HEK293 (cell line): ENCODE measurements at regions not wholly inside any gene's neighbourhood (a gene's known extent, or its start where the extent isn't known, plus 50 kb on each side); places are given as distances from the start of the nearest gene placed in this dataset.

Source experiments
- CTCF ChIA-PET: fragments of 350-600 bp; formaldehyde crosslinking; extraction: SDS; loops from one replicate; lab custom pipeline; 2021; ENCODE audit warnings: antibody characterized with exemption; lab: Yijun Ruan, JAX
- POLR2A ChIA-PET: fragments of 300-600 bp; formaldehyde crosslinking; extraction: SDS; loops from one replicate; lab custom pipeline; 2020; ENCODE audit warnings: antibody characterized with exemption, inconsistent platforms; lab: Yijun Ruan, JAX
- H3K27ac ChIP-seq: fragments of 200-500 bp; sonication (Bioruptor generic); 2 replicates; pipeline ENCODE4 v1.5.1; 2014; ENCODE audit warnings: low read depth, low read length, control low read depth, inconsistent platforms; ENCODE audit errors: extremely low read depth
- H3K36me3 ChIP-seq, 2 experiments: fragments of 200-500 bp in 1 of 2; sonication (Bioruptor generic) in 1 of 2; 1 replicate in 1 of 2; 2 replicates in 1 of 2; pipeline ENCODE4 v1.5.1; 2014 to 2017; ENCODE audit warnings: inconsistent platforms in 2 of 2, low read length in 2 of 2; ENCODE audit not compliant: control insufficient read depth in 2 of 2, insufficient read depth in 1 of 2
- H3K4me1 ChIP-seq: fragments of 200-500 bp; sonication (Bioruptor generic); 2 replicates; pipeline ENCODE4 v1.5.1; 2014; ENCODE audit warnings: mild to moderate bottlenecking, low read length, inconsistent platforms; ENCODE audit not compliant: control insufficient read depth, insufficient read depth
- H3K4me3 ChIP-seq: 2 replicates; pipeline ENCODE4 v1.5.1; 2011; ENCODE audit warnings: low read depth, mild to moderate bottlenecking, control low read depth, low read length, moderate library complexity
- H3K9me3 ChIP-seq: fragments of 200-500 bp; sonication (Bioruptor generic); 2 replicates; pipeline ENCODE4 v1.5.1; 2014; ENCODE audit warnings: low read depth, low read length, inconsistent platforms; ENCODE audit not compliant: control insufficient read depth, insufficient read depth
- SETDB1 ChIP-seq: IDR thresholded peaks from one replicate; pipeline ENCODE4 v1.6.1; 2017; ENCODE audit warnings: mild to moderate bottlenecking, low read length, moderate library complexity, mixed read lengths; ENCODE audit not compliant: insufficient read length
- TCF7L2 ChIP-seq: IDR thresholded peaks from 2 replicates; pipeline ENCODE4 v1.6.1; 2011; ENCODE audit warnings: low read depth, mild to moderate bottlenecking, inconsistent platforms, low read length, moderate library complexity, borderline replicate concordance
- YY2 ChIP-seq: fragments of 450-650 bp; formaldehyde crosslinking; IDR thresholded peaks from 2 replicates; pipeline ENCODE4 v1.5.1; 2016; ENCODE audit warnings: missing biosample characterization, missing genetic modification characterization
- ZBTB21 ChIP-seq: fragments of 450-650 bp; formaldehyde crosslinking; IDR thresholded peaks from 2 replicates; pipeline ENCODE4 v1.5.1; 2017; ENCODE audit warnings: missing biosample characterization, missing genetic modification characterization
- ZNF112 ChIP-seq: fragments of 450-650 bp; formaldehyde crosslinking; IDR thresholded peaks from 2 replicates; pipeline ENCODE4 v1.5.0; 2017; ENCODE audit warnings: missing biosample characterization, missing genetic modification characterization
- ZNF132 ChIP-seq: fragments of 450-650 bp; formaldehyde crosslinking; IDR thresholded peaks from 2 replicates; pipeline ENCODE4 v1.5.1; 2017; ENCODE audit warnings: missing biosample characterization, missing genetic modification characterization, borderline replicate concordance
- ZNF214 ChIP-seq: fragments of 450-650 bp; formaldehyde crosslinking; IDR thresholded peaks from 2 replicates; pipeline ENCODE4 v1.5.1; 2017; ENCODE audit warnings: missing biosample characterization, mild to moderate bottlenecking, missing genetic modification characterization, borderline replicate concordance
- ZNF280C ChIP-seq: fragments of 450-650 bp; formaldehyde crosslinking; IDR thresholded peaks from 2 replicates; pipeline ENCODE4 v1.5.1; 2016; ENCODE audit warnings: missing biosample characterization, missing genetic modification characterization
- ZNF335 ChIP-seq: fragments of 450-650 bp; formaldehyde crosslinking; conservative IDR thresholded peaks from 2 replicates; pipeline ENCODE4 v1.5.1; 2016; ENCODE audit warnings: missing biosample characterization, missing genetic modification characterization
- ZNF391 ChIP-seq: fragments of 450-650 bp; formaldehyde crosslinking; IDR thresholded peaks from 2 replicates; pipeline ENCODE4 v1.5.1; 2016; ENCODE audit warnings: low read depth, missing biosample characterization, missing genetic modification characterization, borderline replicate concordance
- ZNF416 ChIP-seq: fragments of 450-650 bp; formaldehyde crosslinking; IDR thresholded peaks from 2 replicates; pipeline ENCODE4 v1.5.1; 2016; ENCODE audit warnings: missing biosample characterization, missing genetic modification characterization
- ZNF555 ChIP-seq: fragments of 450-650 bp; formaldehyde crosslinking; conservative IDR thresholded peaks from 2 replicates; pipeline ENCODE4 v1.5.1; 2017; ENCODE audit warnings: missing biosample characterization, mild to moderate bottlenecking, missing genetic modification characterization, inconsistent platforms
- ZNF585B ChIP-seq: fragments of 450-650 bp; formaldehyde crosslinking; IDR thresholded peaks from 2 replicates; pipeline ENCODE4 v1.5.1; 2016; ENCODE audit warnings: missing biosample characterization, missing genetic modification characterization
- ZNF621 ChIP-seq: fragments of 450-650 bp; formaldehyde crosslinking; IDR thresholded peaks from 2 replicates; pipeline ENCODE4 v1.5.1; 2017; ENCODE audit warnings: missing biosample characterization, missing genetic modification characterization
- ZNF626 ChIP-seq: fragments of 450-650 bp; sonication (Bioruptor Pico); formaldehyde crosslinking; IDR thresholded peaks from 2 replicates; pipeline ENCODE4 v1.5.1; 2018; ENCODE audit warnings: missing biosample characterization, missing genetic modification characterization, inconsistent platforms
- ZNF654 ChIP-seq: fragments of 450-650 bp; formaldehyde crosslinking; IDR thresholded peaks from 2 replicates; pipeline ENCODE4 v1.5.1; 2016; ENCODE audit warnings: low read depth, missing biosample characterization, missing genetic modification characterization
- ZNF768 ChIP-seq: fragments of 450-650 bp; formaldehyde crosslinking; IDR thresholded peaks from 2 replicates; pipeline ENCODE4 v1.5.1; 2018; ENCODE audit warnings: missing biosample characterization, mild to moderate bottlenecking, missing genetic modification characterization
- ZNF792 ChIP-seq: fragments of 450-650 bp; formaldehyde crosslinking; IDR thresholded peaks from 2 replicates; pipeline ENCODE4 v1.5.1; 2016; ENCODE audit warnings: missing biosample characterization, missing genetic modification characterization
- TF ChIP-seq, protein P1 (sequence below): fragments of 450-650 bp; formaldehyde crosslinking; conservative IDR thresholded peaks from 2 replicates; pipeline ENCODE4 v1.5.1; 2016; ENCODE audit warnings: low read depth, missing biosample characterization, missing genetic modification characterization
- TF ChIP-seq, protein P2 (sequence below): fragments of 450-650 bp; formaldehyde crosslinking; IDR thresholded peaks from 2 replicates; pipeline ENCODE4 v1.5.1; 2016; ENCODE audit warnings: missing biosample characterization, missing genetic modification characterization
- TF ChIP-seq, protein P3 (sequence below): fragments of 450-650 bp; IDR thresholded peaks from 2 replicates; pipeline ENCODE4 v1.5.1; 2018; ENCODE audit warnings: missing biosample characterization, mild to moderate bottlenecking, missing genetic modification characterization

DNA sequence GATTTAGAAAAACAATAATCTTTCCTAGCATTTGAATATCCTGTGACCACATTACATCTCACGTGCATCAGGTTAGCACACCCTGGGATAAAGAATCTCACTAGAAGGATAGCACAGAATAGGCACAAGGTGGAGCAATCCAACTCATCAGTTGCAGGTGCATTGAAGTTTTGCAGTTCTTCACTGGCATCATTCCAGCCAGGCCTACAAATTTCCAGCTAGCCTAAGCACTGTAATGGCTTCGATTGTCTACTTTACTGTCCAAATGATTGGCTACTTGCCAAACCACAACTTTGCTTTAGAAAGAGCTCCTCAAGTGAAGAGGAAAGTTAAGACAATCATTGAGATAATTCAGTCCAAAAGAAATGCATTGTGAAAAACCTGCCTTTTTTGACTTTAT is 89.5 kb downstream of the SPRY2 start (continued):
- TF ChIP-seq, protein P1, sequence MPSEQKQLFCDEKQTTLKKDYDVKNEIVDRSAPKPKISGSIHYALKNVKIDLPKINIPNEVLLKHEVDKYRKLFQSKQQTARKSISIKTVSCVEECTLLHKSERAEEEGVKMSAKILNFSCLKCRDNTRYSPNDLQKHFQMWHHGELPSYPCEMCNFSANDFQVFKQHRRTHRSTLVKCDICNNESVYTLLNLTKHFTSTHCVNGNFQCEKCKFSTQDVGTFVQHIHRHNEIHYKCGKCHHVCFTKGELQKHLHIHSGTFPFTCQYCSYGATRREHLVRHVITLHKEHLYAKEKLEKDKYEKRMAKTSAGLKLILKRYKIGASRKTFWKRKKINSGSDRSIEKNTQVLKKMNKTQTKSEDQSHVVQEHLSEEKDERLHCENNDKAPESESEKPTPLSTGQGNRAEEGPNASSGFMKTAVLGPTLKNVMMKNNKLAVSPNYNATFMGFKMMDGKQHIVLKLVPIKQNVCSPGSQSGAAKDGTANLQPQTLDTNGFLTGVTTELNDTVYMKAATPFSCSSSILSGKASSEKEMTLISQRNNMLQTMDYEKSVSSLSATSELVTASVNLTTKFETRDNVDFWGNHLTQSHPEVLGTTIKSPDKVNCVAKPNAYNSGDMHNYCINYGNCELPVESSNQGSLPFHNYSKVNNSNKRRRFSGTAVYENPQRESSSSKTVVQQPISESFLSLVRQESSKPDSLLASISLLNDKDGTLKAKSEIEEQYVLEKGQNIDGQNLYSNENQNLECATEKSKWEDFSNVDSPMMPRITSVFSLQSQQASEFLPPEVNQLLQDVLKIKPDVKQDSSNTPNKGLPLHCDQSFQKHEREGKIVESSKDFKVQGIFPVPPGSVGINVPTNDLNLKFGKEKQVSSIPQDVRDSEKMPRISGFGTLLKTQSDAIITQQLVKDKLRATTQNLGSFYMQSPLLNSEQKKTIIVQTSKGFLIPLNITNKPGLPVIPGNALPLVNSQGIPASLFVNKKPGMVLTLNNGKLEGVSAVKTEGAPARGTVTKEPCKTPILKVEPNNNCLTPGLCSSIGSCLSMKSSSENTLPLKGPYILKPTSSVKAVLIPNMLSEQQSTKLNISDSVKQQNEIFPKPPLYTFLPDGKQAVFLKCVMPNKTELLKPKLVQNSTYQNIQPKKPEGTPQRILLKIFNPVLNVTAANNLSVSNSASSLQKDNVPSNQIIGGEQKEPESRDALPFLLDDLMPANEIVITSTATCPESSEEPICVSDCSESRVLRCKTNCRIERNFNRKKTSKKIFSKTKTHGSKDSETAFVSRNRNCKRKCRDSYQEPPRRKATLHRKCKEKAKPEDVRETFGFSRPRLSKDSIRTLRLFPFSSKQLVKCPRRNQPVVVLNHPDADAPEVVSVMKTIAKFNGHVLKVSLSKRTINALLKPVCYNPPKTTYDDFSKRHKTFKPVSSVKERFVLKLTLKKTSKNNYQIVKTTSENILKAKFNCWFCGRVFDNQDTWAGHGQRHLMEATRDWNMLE (tag by site-specific recombination) = no peak
- TF ChIP-seq, protein P2, sequence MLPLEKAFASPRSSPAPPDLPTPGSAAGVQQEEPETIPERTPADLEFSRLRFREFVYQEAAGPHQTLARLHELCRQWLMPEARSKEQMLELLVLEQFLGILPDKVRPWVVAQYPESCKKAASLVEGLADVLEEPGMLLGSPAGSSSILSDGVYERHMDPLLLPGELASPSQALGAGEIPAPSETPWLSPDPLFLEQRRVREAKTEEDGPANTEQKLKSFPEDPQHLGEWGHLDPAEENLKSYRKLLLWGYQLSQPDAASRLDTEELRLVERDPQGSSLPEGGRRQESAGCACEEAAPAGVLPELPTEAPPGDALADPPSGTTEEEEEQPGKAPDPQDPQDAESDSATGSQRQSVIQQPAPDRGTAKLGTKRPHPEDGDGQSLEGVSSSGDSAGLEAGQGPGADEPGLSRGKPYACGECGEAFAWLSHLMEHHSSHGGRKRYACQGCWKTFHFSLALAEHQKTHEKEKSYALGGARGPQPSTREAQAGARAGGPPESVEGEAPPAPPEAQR (tag by site-specific recombination) = no peak
- no peak for TF ChIP-seq YY2 (tag by site-specific recombination)
- no peak for TF ChIP-seq ZNF585B (tag by site-specific recombination)
- no peak for TF ChIP-seq ZNF112
- TF ChIP-seq, protein P3, sequence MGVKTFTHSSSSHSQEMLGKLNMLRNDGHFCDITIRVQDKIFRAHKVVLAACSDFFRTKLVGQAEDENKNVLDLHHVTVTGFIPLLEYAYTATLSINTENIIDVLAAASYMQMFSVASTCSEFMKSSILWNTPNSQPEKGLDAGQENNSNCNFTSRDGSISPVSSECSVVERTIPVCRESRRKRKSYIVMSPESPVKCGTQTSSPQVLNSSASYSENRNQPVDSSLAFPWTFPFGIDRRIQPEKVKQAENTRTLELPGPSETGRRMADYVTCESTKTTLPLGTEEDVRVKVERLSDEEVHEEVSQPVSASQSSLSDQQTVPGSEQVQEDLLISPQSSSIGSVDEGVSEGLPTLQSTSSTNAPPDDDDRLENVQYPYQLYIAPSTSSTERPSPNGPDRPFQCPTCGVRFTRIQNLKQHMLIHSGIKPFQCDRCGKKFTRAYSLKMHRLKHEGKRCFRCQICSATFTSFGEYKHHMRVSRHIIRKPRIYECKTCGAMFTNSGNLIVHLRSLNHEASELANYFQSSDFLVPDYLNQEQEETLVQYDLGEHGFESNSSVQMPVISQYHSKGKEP = peak; percentile 97
- no peak for TF ChIP-seq ZNF621
- TF ChIP-seq ZNF214 (tag by site-specific recombination) = no peak; the same call in 1 of the 2 replicates
- no peak for TF ChIP-seq ZNF391 (tag by site-specific recombination)
- TF ChIP-seq ZNF416 = no peak
- TF ChIP-seq ZNF132 = no peak
- TF ChIP-seq ZNF626 = no peak
- TF ChIP-seq ZNF654 = no peak
- no peak for TF ChIP-seq TCF7L2
- no peak for TF ChIP-seq SETDB1
- TF ChIP-seq ZNF335 (tag by site-specific recombination) = no peak
- TF ChIP-seq ZNF768 (tag by site-specific recombination) = no peak
- TF ChIP-seq ZNF555 (tag by site-specific recombination) = no peak

DNA sequence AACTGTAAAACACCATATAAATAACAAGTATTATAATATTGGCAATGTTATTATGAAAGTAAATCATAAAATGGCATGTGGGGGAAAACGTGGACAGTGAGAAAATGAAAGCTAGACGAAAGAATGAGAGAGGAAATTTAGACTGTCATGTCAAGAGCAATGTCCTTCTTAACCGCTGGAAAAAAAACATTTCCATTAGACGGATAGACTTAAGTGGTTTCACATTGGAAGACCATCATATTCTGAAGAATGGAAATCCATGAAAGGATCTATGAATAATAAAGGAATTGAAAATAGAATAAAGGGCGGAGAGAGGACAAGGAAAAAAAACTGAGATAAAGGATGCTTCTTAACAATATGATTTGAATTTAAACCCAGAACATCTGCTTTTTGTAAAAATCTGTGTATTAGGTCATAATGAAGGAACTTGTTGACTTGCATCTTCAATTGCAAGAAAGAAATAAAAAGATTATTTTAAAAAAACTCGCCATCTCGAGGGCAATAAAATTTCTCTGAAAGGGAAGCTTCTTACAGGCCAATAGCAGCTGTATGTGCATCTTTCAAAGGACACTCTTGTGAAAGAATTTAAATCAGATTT is 90.6 kb downstream of the SPRY2 start:
- POLR2A ChIA-PET = no interaction called here
- H3K4me1 ChIP-seq = no peaks in the 10 kb centered on the region
- H3K36me3 ChIP-seq = no peaks in the 10 kb centered on the region
- H3K9me3 ChIP-seq = no peaks in the 10 kb centered on the region
- TF ChIP-seq ZBTB21 (no peak), ZNF792 (tag by site-specific recombination) (no peak), ZNF132 (no peak), ZNF280C (tag by site-specific recombination) (no peak)
- TF ChIP-seq, all 188 proteins: peak for 0
- Histone ChIP-seq H3K4me3 (no peak overlapping the region), H3K27ac (no peak overlapping the region)
- CTCF ChIA-PET = interaction anchor here (1.0 kb wide), 1 partner anchor 768 kb away, joined by 3 read pairs; no protein-coding TSS in a partner anchor
